Activated T-cell treated with anti-CD3 and anti-CD28 coated beads, Interleukin-2, amount 50 U/mL, for 1 hour (primary cell): ENCODE measurements at regions not wholly inside any gene's neighbourhood (a gene's known extent, or its start where the extent isn't known, plus 50 kb on each side); places are given as distances from the start of the nearest gene placed in this dataset.
"Not testable (repeated sequence)": the region's sequence is repeated elsewhere in the genome, so short reads cannot be mapped to it uniquely, and the experiment has no call there.

ENCODE experiments used
- DNase-seq: peaks from one replicate; pipeline ENCODE4 v3.0.0-alpha.2; 2020

GRCh38 chr19:5290336-5291262 is 50.0 kb downstream of the PTPRS start:
- DNase-seq: no peak

- no peak for DNase-seq
These were observed 51.3 kb downstream of the PTPRS start for GRCh38 chr19:5289060-5289990.

- DNase-seq: no peak
These were observed 52.3 kb downstream of the PTPRS start for GRCh38 chr19:5288347-5288739.

- no peak for DNase-seq
These were observed 53.5 kb downstream of the PTPRS start for GRCh38 chr19:5287066-5287465.

- DNase-seq: no peak
These were observed 54.1 kb downstream of the PTPRS start for GRCh38 chr19:5286465-5287029.

GRCh38 chr19:5285955-5286354 is 54.7 kb downstream of the PTPRS start:
- no peak for DNase-seq

GRCh38 chr19:5285311-5285710 is 55.3 kb downstream of the PTPRS start:
- no peak for DNase-seq

- DNase-seq: no peak
These were observed 57.7 kb downstream of the PTPRS start for GRCh38 chr19:5282901-5283300.

- no peak for DNase-seq
These were observed 59.0 kb downstream of the PTPRS start for GRCh38 chr19:5281588-5281987.

GRCh38 chr19:5275668-5276067 is 64.9 kb downstream of the PTPRS start:
- DNase-seq: not testable (repeated sequence)

- no peak for DNase-seq
These were observed 66.8 kb downstream of the PTPRS start for GRCh38 chr19:5273782-5274181.

- no peak for DNase-seq
These were observed 69.5 kb downstream of the PTPRS start for GRCh38 chr19:5271145-5271544.

GRCh38 chr19:5269926-5270325 is 70.7 kb downstream of the PTPRS start:
- DNase-seq: no peak

GRCh38 chr19:5269279-5269678 is 71.3 kb downstream of the PTPRS start:
- no peak for DNase-seq

- DNase-seq: no peak
These were observed 71.8 kb downstream of the PTPRS start for GRCh38 chr19:5268801-5269200.

GRCh38 chr19:5265260-5265659 is 75.4 kb downstream of the PTPRS start:
- no peak for DNase-seq

GRCh38 chr19:5264453-5264852 is 76.2 kb downstream of the PTPRS start:
- DNase-seq: no peak

- DNase-seq: no peak
These were observed 77.0 kb downstream of the PTPRS start for GRCh38 chr19:5263615-5264014.

GRCh38 chr19:5262721-5263120 is 77.9 kb downstream of the PTPRS start:
- DNase-seq: no peak

- DNase-seq: no peak
These were observed 79.3 kb downstream of the PTPRS start for GRCh38 chr19:5261156-5261890.

GRCh38 chr19:5260381-5260967 is 80.1 kb downstream of the PTPRS start:
- DNase-seq: no peak

- DNase-seq: no peak
These were observed 80.9 kb downstream of the PTPRS start for GRCh38 chr19:5259750-5260149.
